Keratinocyte (primary cell): ENCODE measurements at regions not wholly inside any gene's neighbourhood (a gene's known extent, or its start where the extent isn't known, plus 50 kb on each side); places are given as distances from the start of the nearest gene placed in this dataset.

ENCODE experiments used
- DNase-seq: peaks from one replicate; pipeline ENCODE4 v3.0.0-alpha.2; 2011; ENCODE audit warnings: low read depth, missing footprints, low spot score
- FAIRE-seq: peaks from 2 replicates; lab custom pipeline; 2011; peaks lifted over from hg19 to GRCh38; lab: Jason Lieb, UNC
- H2AFZ ChIP-seq: 2 replicates; pipeline ENCODE4 v1.6.0; 2012; ENCODE audit warnings: low read length, control low read depth, inconsistent platforms; ENCODE audit not compliant: control insufficient read depth
- H3K27ac ChIP-seq: 2 replicates; pipeline ENCODE4 v1.5.1; 2011; ENCODE audit warnings: low read length; ENCODE audit not compliant: control insufficient read depth, insufficient read depth
- H3K27me3 ChIP-seq: 3 replicates; pipeline ENCODE4 v1.6.0; 2011; ENCODE audit warnings: low read length; ENCODE audit not compliant: control insufficient read depth, insufficient read depth; ENCODE audit errors: extremely low read depth
- H3K36me3 ChIP-seq, 2 experiments: 2 replicates in 1 of 2; 3 replicates in 1 of 2; pipeline ENCODE4 v1.5.1; 2011; ENCODE audit warnings: low read length in 2 of 2, mild to moderate bottlenecking in 1 of 2; ENCODE audit not compliant: control insufficient read depth in 2 of 2, insufficient read depth in 2 of 2; ENCODE audit errors: extremely low read depth in 1 of 2
- H3K4me1 ChIP-seq: 3 replicates; pipeline ENCODE4 v1.5.1; 2011; ENCODE audit warnings: low read length; ENCODE audit not compliant: control insufficient read depth, insufficient read depth; ENCODE audit errors: extremely low read depth
- H3K4me2 ChIP-seq: 3 replicates; pipeline ENCODE4 v1.6.0; 2011; ENCODE audit warnings: low read depth, low read length; ENCODE audit not compliant: control insufficient read depth, insufficient read depth; ENCODE audit errors: extremely low read depth
- H3K4me3 ChIP-seq, 3 experiments: fragments of 200-600 bp in 1 of 3; sonication (generic) in 1 of 3; 2 replicates in 2 of 3; 3 replicates in 1 of 3; pipeline ENCODE4 v1.5.1; 2011 to 2016; ENCODE audit warnings: low read length in 3 of 3, mild to moderate bottlenecking in 3 of 3, control low read depth in 2 of 3, inconsistent platforms in 1 of 3, low read depth in 1 of 3, mixed read lengths in 1 of 3, mixed run types in 1 of 3, moderate library complexity in 1 of 3; ENCODE audit not compliant: control insufficient read depth in 2 of 3, insufficient read depth in 2 of 3; ENCODE audit errors: extremely low read depth in 1 of 3
- H3K79me2 ChIP-seq: 2 replicates; pipeline ENCODE4 v1.6.0; 2012; ENCODE audit warnings: low read length; ENCODE audit not compliant: control insufficient read depth, insufficient read depth
- H3K9ac ChIP-seq: 3 replicates; pipeline ENCODE4 v1.6.0; 2011; ENCODE audit warnings: low read length; ENCODE audit not compliant: control insufficient read depth, insufficient read depth; ENCODE audit errors: extremely low read depth
- H3K9me1 ChIP-seq: 3 replicates; pipeline ENCODE4 v1.6.0; 2011; ENCODE audit warnings: low read length; ENCODE audit not compliant: control insufficient read depth, insufficient read depth; ENCODE audit errors: extremely low read depth
- H3K9me3 ChIP-seq: 2 replicates; pipeline ENCODE4 v1.5.1; 2012; ENCODE audit warnings: low read depth, low read length; ENCODE audit not compliant: control insufficient read depth
- H4K20me1 ChIP-seq: 3 replicates; pipeline ENCODE4 v1.6.0; 2011; ENCODE audit warnings: low read length; ENCODE audit not compliant: control insufficient read depth, insufficient read depth; ENCODE audit errors: extremely low read depth
- EZH2 ChIP-seq: IDR thresholded peaks from one replicate; pipeline ENCODE4 v1.6.1; 2012; ENCODE audit warnings: inconsistent platforms, mild to moderate bottlenecking, low read length, moderate library complexity
- dilution Hi-C: fragments of 300-500 bp; cut with MboI; formaldehyde crosslinking; loops from one replicate; pipeline ENCODE4 v1.7.0; 2020; ENCODE audit warnings: low sequenced_read_pairs; ENCODE audit not compliant: extremely low pct_ligation_motif_present
- TF ChIP-seq, protein P1 (sequence below), 3 experiments: IDR thresholded peaks in 1 of 3; conservative IDR thresholded peaks in 1 of 3; optimal IDR thresholded peaks in 1 of 3; 2 replicates in 2 of 3; 3 replicates in 1 of 3; pipeline versions ENCODE3 to v1.5.1; 2011; ENCODE audit warnings: low read length in 3 of 3, mild to moderate bottlenecking in 3 of 3, moderate library complexity in 2 of 3, control low read depth in 1 of 3, inconsistent platforms in 1 of 3; ENCODE audit not compliant: insufficient read depth in 2 of 3; ENCODE audit errors: extremely low read depth in 1 of 3

DNA sequence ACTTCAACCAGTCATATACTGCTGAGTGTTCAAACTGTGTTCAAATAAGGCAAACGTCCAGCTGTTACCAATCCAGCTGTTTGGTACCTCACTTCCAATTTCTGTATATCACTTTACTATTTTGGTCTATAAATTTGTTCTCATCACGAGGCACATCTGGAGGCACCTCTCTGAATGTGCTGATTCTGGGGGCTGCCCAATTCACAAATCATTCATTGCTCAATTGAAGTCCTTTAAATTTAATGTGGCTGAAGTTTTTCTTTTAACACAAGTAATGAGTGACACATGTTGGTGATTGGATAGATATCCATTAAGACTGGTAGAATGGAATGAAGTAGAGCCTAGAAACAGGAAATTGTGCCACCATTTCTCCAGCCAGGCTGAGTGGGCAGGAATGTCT lies 617.0 kb upstream of the TMEM132C start:
- no peak for FAIRE-seq
- H3K9ac ChIP-seq = no peak overlapping the region

DNA sequence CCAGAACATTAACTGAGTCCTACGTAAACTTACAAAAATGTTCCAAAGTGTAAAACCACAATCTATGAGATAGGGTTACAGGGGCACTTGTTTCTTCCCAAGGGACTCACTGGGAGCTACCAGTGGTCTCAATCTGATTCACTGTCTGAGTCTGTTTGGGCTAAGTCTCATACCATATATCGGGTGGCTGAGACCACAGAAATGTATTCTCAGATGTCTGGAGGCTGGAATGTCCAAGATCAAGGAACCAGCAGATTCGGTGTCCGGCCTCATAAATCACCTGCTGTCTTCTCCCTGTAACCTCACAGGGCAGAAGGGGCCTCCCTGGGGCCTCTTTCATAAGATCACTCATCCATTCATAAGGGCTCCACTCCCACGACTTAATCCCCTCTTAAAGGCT lies 616.3 kb upstream of the TMEM132C start:
- DNase-seq = no peak
- TF ChIP-seq EZH2 = no peak
- TF ChIP-seq, protein P1, sequence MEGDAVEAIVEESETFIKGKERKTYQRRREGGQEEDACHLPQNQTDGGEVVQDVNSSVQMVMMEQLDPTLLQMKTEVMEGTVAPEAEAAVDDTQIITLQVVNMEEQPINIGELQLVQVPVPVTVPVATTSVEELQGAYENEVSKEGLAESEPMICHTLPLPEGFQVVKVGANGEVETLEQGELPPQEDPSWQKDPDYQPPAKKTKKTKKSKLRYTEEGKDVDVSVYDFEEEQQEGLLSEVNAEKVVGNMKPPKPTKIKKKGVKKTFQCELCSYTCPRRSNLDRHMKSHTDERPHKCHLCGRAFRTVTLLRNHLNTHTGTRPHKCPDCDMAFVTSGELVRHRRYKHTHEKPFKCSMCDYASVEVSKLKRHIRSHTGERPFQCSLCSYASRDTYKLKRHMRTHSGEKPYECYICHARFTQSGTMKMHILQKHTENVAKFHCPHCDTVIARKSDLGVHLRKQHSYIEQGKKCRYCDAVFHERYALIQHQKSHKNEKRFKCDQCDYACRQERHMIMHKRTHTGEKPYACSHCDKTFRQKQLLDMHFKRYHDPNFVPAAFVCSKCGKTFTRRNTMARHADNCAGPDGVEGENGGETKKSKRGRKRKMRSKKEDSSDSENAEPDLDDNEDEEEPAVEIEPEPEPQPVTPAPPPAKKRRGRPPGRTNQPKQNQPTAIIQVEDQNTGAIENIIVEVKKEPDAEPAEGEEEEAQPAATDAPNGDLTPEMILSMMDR (optimal IDR thresholded peaks at IDR 0.05 in 1 of 3, IDR thresholded peaks at IDR 0.05 in 1 of 3, conservative IDR thresholded peaks at IDR 0.05 in 1 of 3; ENCODE audit: extremely low read depth in 1 of 3, insufficient read depth in 2 of 3, low read length in 3 of 3) = no peak
- H3K4me3 ChIP-seq = no peak overlapping the region
- no peak overlapping the region for H3K4me2 ChIP-seq
- FAIRE-seq = no peak
- H4K20me1 ChIP-seq = no peaks in the 10 kb centered on the region
- no peak overlapping the region for H3K9ac ChIP-seq
- H3K79me2 ChIP-seq = no peaks in the 10 kb centered on the region
- H2AFZ ChIP-seq = no peak overlapping the region
- H3K27me3 ChIP-seq = no peaks in the 10 kb centered on the region
- peaks cover 2% of the 10 kb centered on the region for H3K9me3 ChIP-seq
- no peak overlapping the region for H3K27ac ChIP-seq
- H3K36me3 ChIP-seq = no peaks in the 10 kb centered on the region
- H3K4me1 ChIP-seq = no peaks in the 10 kb centered on the region
- H3K9me1 ChIP-seq = no peaks in the 10 kb centered on the region
- dilution Hi-C loops = no loop called here

More for the DNA sequence above, 617.0 kb upstream of the TMEM132C start:
- no peaks in the 10 kb centered on the region for H3K4me1 ChIP-seq
- no peaks in the 10 kb centered on the region for H3K27me3 ChIP-seq
- TF ChIP-seq, protein P1 (optimal IDR thresholded peaks at IDR 0.05 in 1 of 3, IDR thresholded peaks at IDR 0.05 in 1 of 3, conservative IDR thresholded peaks at IDR 0.05 in 1 of 3; ENCODE audit: extremely low read depth in 1 of 3, insufficient read depth in 2 of 3, low read length in 3 of 3) = no peak
- TF ChIP-seq EZH2 = no peak
- no peak overlapping the region for H2AFZ ChIP-seq
- no peak overlapping the region for H3K27ac ChIP-seq
- H3K9me3 ChIP-seq = peaks cover 2% of the 10 kb centered on the region
- dilution Hi-C loops = no loop called here
- no peaks in the 10 kb centered on the region for H3K36me3 ChIP-seq
- H3K79me2 ChIP-seq = no peaks in the 10 kb centered on the region
- H4K20me1 ChIP-seq = no peaks in the 10 kb centered on the region
- H3K4me3 ChIP-seq = no peak overlapping the region
- no peak overlapping the region for H3K4me2 ChIP-seq
- H3K9me1 ChIP-seq = no peaks in the 10 kb centered on the region
- no peak for DNase-seq
